ENCODE measurements at regions not wholly inside any gene's neighbourhood (a gene's known extent, or its start where the extent isn't known, plus 50 kb on each side); places are given as distances from the start of the nearest gene placed in this dataset.

GRCh38 chr3:66753670-66754069, 244.4 kb upstream of the KBTBD8 start:
- no peak for DNase-seq

- no peak for DNase-seq
Measured at GRCh38 chr3:66754613-66755012, 243.5 kb upstream of the KBTBD8 start.

- no peak for DNase-seq
Measured at GRCh38 chr3:66755924-66756323, 242.2 kb upstream of the KBTBD8 start.

GRCh38 chr3:66756468-66757036, 241.6 kb upstream of the KBTBD8 start:
- no peak for DNase-seq

- DNase-seq = no peak
Measured at GRCh38 chr3:66761093-66761780, 236.9 kb upstream of the KBTBD8 start.

- no peak for DNase-seq
Measured at GRCh38 chr3:66762916-66763693, 235.0 kb upstream of the KBTBD8 start.

GRCh38 chr3:66778107-66778506, 220.0 kb upstream of the KBTBD8 start:
- DNase-seq = no peak

GRCh38 chr3:66778777-66779176, 219.3 kb upstream of the KBTBD8 start:
- DNase-seq = no peak

- no peak for DNase-seq
Measured at GRCh38 chr3:66785191-66785909, 212.8 kb upstream of the KBTBD8 start.

- no peak for DNase-seq
Measured at GRCh38 chr3:66789580-66790237, 208.4 kb upstream of the KBTBD8 start.

GRCh38 chr3:66792086-66792485, 206.0 kb upstream of the KBTBD8 start:
- no peak for DNase-seq

- no peak for DNase-seq
Measured at GRCh38 chr3:66795365-66795764, 202.7 kb upstream of the KBTBD8 start.

- no peak for DNase-seq
Measured at GRCh38 chr3:66796343-66796742, 201.8 kb upstream of the KBTBD8 start.

- no peak for DNase-seq
Measured at GRCh38 chr3:66797889-66798560, 200.1 kb upstream of the KBTBD8 start.

- no peak for DNase-seq
Measured at GRCh38 chr3:66800941-66801545, 197.1 kb upstream of the KBTBD8 start.

GRCh38 chr3:66803206-66803605, 194.9 kb upstream of the KBTBD8 start:
- no peak for DNase-seq

- peak in 1 of 3 experiments; percentile 2 for DNase-seq
Measured at GRCh38 chr3:66803721-66804695, 194.1 kb upstream of the KBTBD8 start.

GRCh38 chr3:66808891-66809594, 189.1 kb upstream of the KBTBD8 start:
- DNase-seq = no peak

GRCh38 chr3:66809595-66809958, 188.5 kb upstream of the KBTBD8 start:
- no peak for DNase-seq

GRCh38 chr3:66812136-66812535, 186.0 kb upstream of the KBTBD8 start:
- DNase-seq = no peak

Measured in NCI-H1417 (cell line).